GM18520 (cell line): ENCODE measurements at regions not wholly inside any gene's neighbourhood (a gene's known extent, or its start where the extent isn't known, plus 50 kb on each side); places are given as distances from the start of the nearest gene placed in this dataset.
A peak's percentile ranks its signal among the peaks of the same experiment; 100 is the strongest.

Experiments used
- ATAC-seq: cut with Tn5 transposase; IDR thresholded peaks from one replicate; pipeline ENCODE4 v1.9.1; 2021; ENCODE audit not compliant: unreplicated experiment

GRCh38 chr13:91115776-91116175 lies 231.7 kb upstream of the MIR17HG start:
- ATAC-seq = no peak

- no peak for ATAC-seq
Measured at GRCh38 chr13:91117351-91117750, 230.1 kb upstream of the MIR17HG start.

- ATAC-seq = no peak
Measured at GRCh38 chr13:91119643-91120042, 227.8 kb upstream of the MIR17HG start.

- ATAC-seq = no peak
Measured at GRCh38 chr13:91122766-91123165, 224.7 kb upstream of the MIR17HG start.

- ATAC-seq = no peak
Measured at GRCh38 chr13:91123456-91124127, 223.9 kb upstream of the MIR17HG start.

GRCh38 chr13:91126806-91127205 lies 220.7 kb upstream of the MIR17HG start:
- ATAC-seq = no peak

GRCh38 chr13:91127995-91128394 lies 219.5 kb upstream of the MIR17HG start:
- ATAC-seq = no peak

- no peak for ATAC-seq
Measured at GRCh38 chr13:91132381-91132780, 215.1 kb upstream of the MIR17HG start.

- no peak for ATAC-seq
Measured at GRCh38 chr13:91132786-91133185, 214.7 kb upstream of the MIR17HG start.

GRCh38 chr13:91133941-91134802 lies 213.3 kb upstream of the MIR17HG start:
- ATAC-seq = peak; percentile 74

GRCh38 chr13:91134803-91135184 lies 212.7 kb upstream of the MIR17HG start:
- ATAC-seq = no peak

- no peak for ATAC-seq
Measured at GRCh38 chr13:91135376-91135775, 212.1 kb upstream of the MIR17HG start.

GRCh38 chr13:91135968-91136367 lies 211.5 kb upstream of the MIR17HG start:
- no peak for ATAC-seq

GRCh38 chr13:91136806-91137205 lies 210.7 kb upstream of the MIR17HG start:
- no peak for ATAC-seq

- no peak for ATAC-seq
Measured at GRCh38 chr13:91139232-91139631, 208.3 kb upstream of the MIR17HG start.

GRCh38 chr13:91141543-91142061 lies 205.9 kb upstream of the MIR17HG start:
- no peak for ATAC-seq

- no peak for ATAC-seq
Measured at GRCh38 chr13:91142572-91142971, 204.9 kb upstream of the MIR17HG start.

- ATAC-seq = no peak
Measured at GRCh38 chr13:91144054-91144453, 203.4 kb upstream of the MIR17HG start.

GRCh38 chr13:91144486-91144885 lies 203.0 kb upstream of the MIR17HG start:
- no peak for ATAC-seq

- ATAC-seq = no peak
Measured at GRCh38 chr13:91145571-91146205, 201.8 kb upstream of the MIR17HG start.

- no peak for ATAC-seq
Measured at GRCh38 chr13:91146601-91147000, 200.9 kb upstream of the MIR17HG start.

GRCh38 chr13:91148098-91148497 lies 199.4 kb upstream of the MIR17HG start:
- ATAC-seq = no peak
